GM21717 (cell line): ENCODE measurements at regions not wholly inside any gene's neighbourhood (a gene's known extent, or its start where the extent isn't known, plus 50 kb on each side); places are given as distances from the start of the nearest gene placed in this dataset.

Experiments
- ATAC-seq: cut with Tn5 transposase; IDR thresholded peaks from one replicate; pipeline ENCODE4 v1.9.1; 2021; ENCODE audit warnings: mild to moderate bottlenecking, moderate library complexity; ENCODE audit not compliant: unreplicated experiment

GRCh38 chr15:46764851-46765250, 952.5 kb upstream of the SEMA6D start:
- no peak for ATAC-seq

GRCh38 chr15:46766021-46766420, 951.3 kb upstream of the SEMA6D start:
- ATAC-seq, result no peak

GRCh38 chr15:46768287-46768686, 949.0 kb upstream of the SEMA6D start:
- ATAC-seq, result no peak

GRCh38 chr15:46773016-46773415, 944.3 kb upstream of the SEMA6D start:
- ATAC-seq, result no peak

GRCh38 chr15:46778876-46779275, 938.4 kb upstream of the SEMA6D start:
- ATAC-seq, result no peak

GRCh38 chr15:46786590-46787285, 930.6 kb upstream of the SEMA6D start:
- no peak for ATAC-seq

- no peak for ATAC-seq
Measured at GRCh38 chr15:46795685-46796084, 921.6 kb upstream of the SEMA6D start.

- no peak for ATAC-seq
Measured at GRCh38 chr15:46808834-46809233, 908.5 kb upstream of the SEMA6D start.

GRCh38 chr15:46815240-46815639, 902.1 kb upstream of the SEMA6D start:
- ATAC-seq, result no peak

- no peak for ATAC-seq
Measured at GRCh38 chr15:46815765-46816164, 901.5 kb upstream of the SEMA6D start.

- ATAC-seq, result no peak
Measured at GRCh38 chr15:46848704-46849103, 868.6 kb upstream of the SEMA6D start.

- ATAC-seq, result no peak
Measured at GRCh38 chr15:46853600-46853999, 863.7 kb upstream of the SEMA6D start.

- ATAC-seq, result no peak
Measured at GRCh38 chr15:46854564-46854963, 862.7 kb upstream of the SEMA6D start.

GRCh38 chr15:46855388-46855787, 861.9 kb upstream of the SEMA6D start:
- no peak for ATAC-seq

- no peak for ATAC-seq
Measured at GRCh38 chr15:46856839-46857502, 860.3 kb upstream of the SEMA6D start.

GRCh38 chr15:46858150-46858549, 859.2 kb upstream of the SEMA6D start:
- ATAC-seq, result no peak

- ATAC-seq, result no peak
Measured at GRCh38 chr15:46861796-46862195, 855.5 kb upstream of the SEMA6D start.

- no peak for ATAC-seq
Measured at GRCh38 chr15:46865155-46865554, 852.1 kb upstream of the SEMA6D start.

- no peak for ATAC-seq
Measured at GRCh38 chr15:46872286-46872980, 844.9 kb upstream of the SEMA6D start.

GRCh38 chr15:46872981-46873330, 844.3 kb upstream of the SEMA6D start:
- no peak for ATAC-seq

- no peak for ATAC-seq
Measured at GRCh38 chr15:46879032-46879770, 838.1 kb upstream of the SEMA6D start.
